ENCODE measurements at regions not wholly inside any gene's neighbourhood (a gene's known extent, or its start where the extent isn't known, plus 50 kb on each side); places are given as distances from the start of the nearest gene placed in this dataset.

GRCh38 chr5:125189531-125189941 is 443.1 kb upstream of the ZNF608 start:
- no peak for DNase-seq

GRCh38 chr5:125190232-125191087 is 444.0 kb upstream of the ZNF608 start:
- DNase-seq: no peak

GRCh38 chr5:125194883-125195282 is 448.4 kb upstream of the ZNF608 start:
- DNase-seq: no peak

GRCh38 chr5:125196481-125197111 is 450.2 kb upstream of the ZNF608 start:
- no peak for DNase-seq

GRCh38 chr5:125197321-125197720 is 450.9 kb upstream of the ZNF608 start:
- no peak for DNase-seq

- no peak for DNase-seq
Measured at GRCh38 chr5:125198270-125198974, 452.0 kb upstream of the ZNF608 start.

GRCh38 chr5:125199373-125199772 is 452.9 kb upstream of the ZNF608 start:
- DNase-seq: no peak

- no peak for DNase-seq
Measured at GRCh38 chr5:125199968-125200865, 453.8 kb upstream of the ZNF608 start.

GRCh38 chr5:125200866-125201373 is 454.5 kb upstream of the ZNF608 start:
- no peak for DNase-seq

GRCh38 chr5:125201446-125202052 is 455.1 kb upstream of the ZNF608 start:
- DNase-seq: no peak

- no peak for DNase-seq
Measured at GRCh38 chr5:125202353-125202752, 455.9 kb upstream of the ZNF608 start.

GRCh38 chr5:125202871-125203438 is 456.5 kb upstream of the ZNF608 start:
- DNase-seq: no peak

- DNase-seq: no peak
Measured at GRCh38 chr5:125203912-125204311, 457.5 kb upstream of the ZNF608 start.

GRCh38 chr5:125205601-125206225 is 459.3 kb upstream of the ZNF608 start:
- no peak for DNase-seq

GRCh38 chr5:125207856-125208255 is 461.4 kb upstream of the ZNF608 start:
- DNase-seq: no peak

- DNase-seq: no peak
Measured at GRCh38 chr5:125209650-125210049, 463.2 kb upstream of the ZNF608 start.

- no peak for DNase-seq
Measured at GRCh38 chr5:125210242-125210947, 464.0 kb upstream of the ZNF608 start.

- no peak for DNase-seq
Measured at GRCh38 chr5:125214080-125214479, 467.6 kb upstream of the ZNF608 start.

- no peak for DNase-seq
Measured at GRCh38 chr5:125215593-125215992, 469.2 kb upstream of the ZNF608 start.

GRCh38 chr5:125219710-125220109 is 473.3 kb upstream of the ZNF608 start:
- DNase-seq: no peak

Measured in central memory CD4-positive, alpha-beta T cell (primary cell).